DOHH2 (cell line): ENCODE measurements at regions not wholly inside any gene's neighbourhood (a gene's known extent, or its start where the extent isn't known, plus 50 kb on each side); places are given as distances from the start of the nearest gene placed in this dataset.

Experiments
- H3F3A ChIP-seq: fragments of 200-600 bp; sonication (generic), shearing (Covaris generic); 2 replicates; pipeline ENCODE4 v1.6.0; 2016; ENCODE audit warnings: antibody characterized with exemption, mild to moderate bottlenecking; ENCODE audit not compliant: control insufficient read depth, insufficient read depth
- H3K27ac ChIP-seq: fragments of 200-600 bp; sonication (generic); 2 replicates; pipeline ENCODE4 v1.5.1; 2014; ENCODE audit warnings: low read depth, mild to moderate bottlenecking, low read length, moderate library complexity
- H3K27me3 ChIP-seq: fragments of 200-600 bp; sonication (generic); 2 replicates; pipeline ENCODE4 v1.6.1; 2014; ENCODE audit warnings: mild to moderate bottlenecking, low read length, mixed read lengths; ENCODE audit not compliant: control insufficient read depth
- H3K36me3 ChIP-seq: fragments of 200-600 bp; sonication (generic); 2 replicates; pipeline ENCODE4 v1.6.1; 2014; ENCODE audit warnings: mild to moderate bottlenecking, low read length, moderate library complexity, mixed read lengths; ENCODE audit not compliant: control insufficient read depth
- H3K4me1 ChIP-seq: fragments of 200-600 bp; sonication (generic); 2 replicates; pipeline ENCODE4 v1.6.1; 2014; ENCODE audit warnings: mild to moderate bottlenecking, low read length, mixed read lengths; ENCODE audit not compliant: control insufficient read depth
- H3K4me2 ChIP-seq: fragments of 200-600 bp; sonication (generic); 2 replicates; pipeline ENCODE4 v1.6.0; 2014; ENCODE audit warnings: mild to moderate bottlenecking, low read length, moderate library complexity
- H3K4me3 ChIP-seq: fragments of 200-600 bp; sonication (generic); 2 replicates; pipeline ENCODE4 v1.5.1; 2014; ENCODE audit warnings: mild to moderate bottlenecking, low read length, mixed read lengths
- H3K79me2 ChIP-seq: fragments of 200-600 bp; sonication (generic); 2 replicates; pipeline ENCODE4 v1.6.1; 2014; ENCODE audit warnings: mild to moderate bottlenecking, low read length, mixed read lengths; ENCODE audit not compliant: control insufficient read depth
- H3K9me2 ChIP-seq: fragments of 200-600 bp; sonication (generic); replicated peaks from 2 replicates; pipeline ENCODE4 v1.6.1; 2014; ENCODE audit warnings: mild to moderate bottlenecking, low read length, mixed read lengths; ENCODE audit not compliant: control insufficient read depth
- H3K9me3 ChIP-seq: fragments of 200-600 bp; sonication (generic); 2 replicates; pipeline ENCODE4 v1.6.1; 2014; ENCODE audit warnings: antibody characterized with exemption, low read length, mixed read lengths; ENCODE audit not compliant: control insufficient read depth, insufficient read depth
- H4K20me1 ChIP-seq: fragments of 200-600 bp; sonication (generic); 2 replicates; pipeline ENCODE4 v1.6.0; 2014; ENCODE audit warnings: low read depth, mild to moderate bottlenecking, antibody characterized with exemption, low read length, moderate library complexity; ENCODE audit not compliant: control insufficient read depth, insufficient read depth
- EZH2phosphoT487 ChIP-seq: fragments of 200-600 bp; sonication (generic); IDR thresholded peaks from 2 replicates; pipeline ENCODE4 v1.6.1; 2017; ENCODE audit warnings: borderline replicate concordance, mild to moderate bottlenecking, antibody characterized with exemption, low read length, moderate library complexity, mixed read lengths
- TF ChIP-seq, protein P1 (sequence below): fragments of 200-600 bp; sonication (generic); IDR thresholded peaks from one replicate; pipeline ENCODE4 v1.5.1; 2014; ENCODE audit warnings: antibody characterized with exemption, mild to moderate bottlenecking, low read depth, low read length; ENCODE audit not compliant: poor library complexity, severe bottlenecking

DNA sequence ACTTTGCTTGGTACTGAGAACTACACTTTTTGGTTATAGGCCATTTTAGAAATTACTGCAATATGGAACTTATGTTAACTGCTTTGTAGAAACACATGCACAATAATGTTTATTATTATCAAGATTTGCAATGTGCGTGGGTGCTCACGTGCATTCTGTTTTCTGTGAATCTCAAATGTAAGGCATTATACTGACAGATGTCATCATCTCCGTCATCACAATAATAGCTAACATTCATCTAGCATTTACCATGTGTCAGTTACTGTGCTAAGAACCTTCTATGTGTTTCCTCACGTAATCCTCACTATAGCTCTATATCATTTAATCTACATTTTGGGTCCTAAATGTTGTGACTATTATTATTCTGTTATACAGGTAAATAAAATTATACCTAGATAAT, 1214.8 kb upstream of the ADGRL4 start:
- no peak overlapping the region for H3K4me3 ChIP-seq
- no peak overlapping the region for H3K4me2 ChIP-seq
- H3K27ac ChIP-seq, result no peak overlapping the region
- TF ChIP-seq, protein P1, sequence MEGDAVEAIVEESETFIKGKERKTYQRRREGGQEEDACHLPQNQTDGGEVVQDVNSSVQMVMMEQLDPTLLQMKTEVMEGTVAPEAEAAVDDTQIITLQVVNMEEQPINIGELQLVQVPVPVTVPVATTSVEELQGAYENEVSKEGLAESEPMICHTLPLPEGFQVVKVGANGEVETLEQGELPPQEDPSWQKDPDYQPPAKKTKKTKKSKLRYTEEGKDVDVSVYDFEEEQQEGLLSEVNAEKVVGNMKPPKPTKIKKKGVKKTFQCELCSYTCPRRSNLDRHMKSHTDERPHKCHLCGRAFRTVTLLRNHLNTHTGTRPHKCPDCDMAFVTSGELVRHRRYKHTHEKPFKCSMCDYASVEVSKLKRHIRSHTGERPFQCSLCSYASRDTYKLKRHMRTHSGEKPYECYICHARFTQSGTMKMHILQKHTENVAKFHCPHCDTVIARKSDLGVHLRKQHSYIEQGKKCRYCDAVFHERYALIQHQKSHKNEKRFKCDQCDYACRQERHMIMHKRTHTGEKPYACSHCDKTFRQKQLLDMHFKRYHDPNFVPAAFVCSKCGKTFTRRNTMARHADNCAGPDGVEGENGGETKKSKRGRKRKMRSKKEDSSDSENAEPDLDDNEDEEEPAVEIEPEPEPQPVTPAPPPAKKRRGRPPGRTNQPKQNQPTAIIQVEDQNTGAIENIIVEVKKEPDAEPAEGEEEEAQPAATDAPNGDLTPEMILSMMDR, result no peak
- no peak for TF ChIP-seq EZH2phosphoT487
- H3K79me2 ChIP-seq, result no peaks in the 10 kb centered on the region
- H3K4me1 ChIP-seq, result no peaks in the 10 kb centered on the region
- H3K36me3 ChIP-seq, result no peaks in the 10 kb centered on the region
- no peaks in the 10 kb centered on the region for H4K20me1 ChIP-seq
- H3F3A ChIP-seq, result no peaks in the 10 kb centered on the region
- H3K9me3 ChIP-seq, result no peaks in the 10 kb centered on the region
- H3K9me2 ChIP-seq, result no peaks in the 10 kb centered on the region
- H3K27me3 ChIP-seq, result no peaks in the 10 kb centered on the region

DNA sequence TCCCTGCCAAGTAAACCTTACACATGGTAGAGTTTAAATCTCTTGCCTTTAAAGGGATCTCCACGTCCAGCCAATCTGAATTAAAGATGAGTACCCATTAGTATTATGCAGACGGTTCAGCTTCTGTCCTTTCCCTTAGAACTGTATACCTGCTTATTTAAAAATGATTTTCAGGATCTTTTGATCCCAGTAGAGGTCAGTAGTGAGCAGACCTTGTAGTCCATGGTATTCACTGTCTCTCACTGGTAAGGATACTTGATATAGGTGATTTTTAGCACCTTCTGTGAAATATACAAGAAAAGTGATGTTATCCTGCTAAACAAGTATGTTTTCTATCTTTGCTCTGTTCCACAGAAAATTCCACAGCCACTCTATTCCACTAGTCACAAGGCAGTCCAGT, 1211.6 kb upstream of the ADGRL4 start:
- TF ChIP-seq EZH2phosphoT487, result no peak
- TF ChIP-seq, protein P1, result peak; percentile 56
- Histone ChIP-seq H3K36me3 (no peaks in the 10 kb centered on the region), H3K27me3 (no peaks in the 10 kb centered on the region), H3K4me3 (no peak overlapping the region), H3K9me3 (no peaks in the 10 kb centered on the region), H3K79me2 (no peaks in the 10 kb centered on the region), H3K4me1 (no peaks in the 10 kb centered on the region), H3K9me2 (no peaks in the 10 kb centered on the region), H3K27ac (no peak overlapping the region), H4K20me1 (no peaks in the 10 kb centered on the region), H3K4me2 (no peak overlapping the region), H3F3A (no peaks in the 10 kb centered on the region)

DNA sequence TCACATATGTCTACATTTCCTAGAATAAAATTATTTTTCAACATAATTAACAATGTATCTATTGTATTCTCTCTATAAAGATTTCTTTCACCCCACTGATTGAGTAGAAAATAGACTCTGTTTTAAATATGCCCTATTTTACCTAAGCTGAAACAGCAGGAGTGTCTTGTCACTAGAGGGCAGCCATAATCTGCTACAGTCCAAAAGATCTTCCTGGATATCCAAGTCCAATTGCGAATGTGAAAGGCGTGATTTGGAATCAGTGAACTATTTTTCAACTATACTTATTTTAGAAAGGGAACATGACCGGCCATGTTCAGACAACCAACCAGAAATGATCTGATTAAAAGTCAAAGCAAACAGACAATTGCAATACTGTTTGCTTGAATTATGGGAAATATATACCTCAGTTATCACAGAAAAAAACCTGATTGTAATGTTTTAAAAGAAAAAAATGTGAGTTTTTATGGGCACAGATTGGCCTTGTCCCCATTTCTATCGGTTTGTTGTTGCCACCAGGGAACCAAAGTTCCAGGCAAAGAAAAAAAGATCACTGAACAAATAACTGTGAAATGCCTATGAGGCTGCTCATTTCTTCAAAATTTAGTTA, 1211.0 kb upstream of the ADGRL4 start:
- no peak overlapping the region for H3K4me2 ChIP-seq

More for the DNA sequence above, 1211.0 kb upstream of the ADGRL4 start:
- H3F3A ChIP-seq, result no peaks in the 10 kb centered on the region
- no peak for TF ChIP-seq EZH2phosphoT487
- TF ChIP-seq, protein P1, result peak; percentile 28
- H3K36me3 ChIP-seq, result no peaks in the 10 kb centered on the region
- no peaks in the 10 kb centered on the region for H3K9me2 ChIP-seq
- H4K20me1 ChIP-seq, result no peaks in the 10 kb centered on the region
- no peaks in the 10 kb centered on the region for H3K9me3 ChIP-seq
- H3K79me2 ChIP-seq, result no peaks in the 10 kb centered on the region
- no peak overlapping the region for H3K27ac ChIP-seq
- no peak overlapping the region for H3K4me3 ChIP-seq
- no peaks in the 10 kb centered on the region for H3K27me3 ChIP-seq
- H3K4me1 ChIP-seq, result no peaks in the 10 kb centered on the region
